Glutamatergic neuron (in vitro differentiated cells): ENCODE measurements at regions not wholly inside any gene's neighbourhood (a gene's known extent, or its start where the extent isn't known, plus 50 kb on each side); places are given as distances from the start of the nearest gene placed in this dataset.
"Not testable (repeated sequence)": the region's sequence is repeated elsewhere in the genome, so short reads cannot be mapped to it uniquely, and the experiment has no call there.

ENCODE experiments used
- DNase-seq: peaks from one replicate; pipeline ENCODE4 v3.0.0; 2022
- H3K27ac Mint-ChIP-seq: one replicate; pipeline ENCODE4 v1.8.0; 2020; ENCODE audit warnings: mild to moderate bottlenecking, mixed read lengths, inconsistent platforms; ENCODE audit not compliant: unreplicated experiment
- H3K27me3 Mint-ChIP-seq: one replicate; pipeline ENCODE4 v1.8.0; 2020; ENCODE audit warnings: mild to moderate bottlenecking, moderate library complexity, mixed read lengths, inconsistent platforms; ENCODE audit not compliant: unreplicated experiment
- H3K36me3 Mint-ChIP-seq: one replicate; pipeline ENCODE4 v1.8.0; 2020; ENCODE audit warnings: mild to moderate bottlenecking, mixed read lengths, inconsistent platforms; ENCODE audit not compliant: unreplicated experiment
- H3K4me1 Mint-ChIP-seq: one replicate; pipeline ENCODE4 v1.8.0; 2020; ENCODE audit warnings: mild to moderate bottlenecking, low read depth, mixed read lengths, inconsistent platforms; ENCODE audit not compliant: unreplicated experiment
- H3K4me3 Mint-ChIP-seq: one replicate; pipeline ENCODE4 v1.8.0; 2020; ENCODE audit warnings: mild to moderate bottlenecking, mixed read lengths, inconsistent platforms; ENCODE audit not compliant: unreplicated experiment
- H3K9me3 Mint-ChIP-seq: one replicate; pipeline ENCODE4 v1.8.0; 2020; ENCODE audit warnings: mild to moderate bottlenecking, moderate library complexity, mixed read lengths, inconsistent platforms; ENCODE audit not compliant: unreplicated experiment
- TF ChIP-seq, protein P1 (sequence below): fragments of 200-600 bp; sonication (generic); IDR thresholded peaks from one replicate; pipeline ENCODE4 v1.5.0; 2021; ENCODE audit not compliant: partially characterized antibody, unreplicated experiment

- Mint-ChIP-seq H3K9me3 (no peaks in the 10 kb centered on the region), H3K36me3 (no peaks in the 10 kb centered on the region), H3K4me1 (peaks cover under 1% of the 10 kb centered on the region), H3K4me3 (peak overlapping the region; percentile 42), H3K27ac (no peak overlapping the region), H3K27me3 (no peaks in the 10 kb centered on the region)
- no peak for DNase-seq
- TF ChIP-seq, protein P1, sequence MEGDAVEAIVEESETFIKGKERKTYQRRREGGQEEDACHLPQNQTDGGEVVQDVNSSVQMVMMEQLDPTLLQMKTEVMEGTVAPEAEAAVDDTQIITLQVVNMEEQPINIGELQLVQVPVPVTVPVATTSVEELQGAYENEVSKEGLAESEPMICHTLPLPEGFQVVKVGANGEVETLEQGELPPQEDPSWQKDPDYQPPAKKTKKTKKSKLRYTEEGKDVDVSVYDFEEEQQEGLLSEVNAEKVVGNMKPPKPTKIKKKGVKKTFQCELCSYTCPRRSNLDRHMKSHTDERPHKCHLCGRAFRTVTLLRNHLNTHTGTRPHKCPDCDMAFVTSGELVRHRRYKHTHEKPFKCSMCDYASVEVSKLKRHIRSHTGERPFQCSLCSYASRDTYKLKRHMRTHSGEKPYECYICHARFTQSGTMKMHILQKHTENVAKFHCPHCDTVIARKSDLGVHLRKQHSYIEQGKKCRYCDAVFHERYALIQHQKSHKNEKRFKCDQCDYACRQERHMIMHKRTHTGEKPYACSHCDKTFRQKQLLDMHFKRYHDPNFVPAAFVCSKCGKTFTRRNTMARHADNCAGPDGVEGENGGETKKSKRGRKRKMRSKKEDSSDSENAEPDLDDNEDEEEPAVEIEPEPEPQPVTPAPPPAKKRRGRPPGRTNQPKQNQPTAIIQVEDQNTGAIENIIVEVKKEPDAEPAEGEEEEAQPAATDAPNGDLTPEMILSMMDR: no peak
These were observed 164.3 kb upstream of the PABPC3 start for GRCh38 chr13:24931450-24932251.

GRCh38 chr13:24933106-24934023, 162.6 kb upstream of the PABPC3 start:
- H3K4me1 Mint-ChIP-seq, H3K4me3 Mint-ChIP-seq, DNase-seq, H3K27me3 Mint-ChIP-seq, H3K9me3 Mint-ChIP-seq, H3K27ac Mint-ChIP-seq, H3K36me3 Mint-ChIP-seq: not testable (repeated sequence)

- not testable (repeated sequence) for DNase-seq, H3K27ac Mint-ChIP-seq, H3K4me3 Mint-ChIP-seq, H3K4me1 Mint-ChIP-seq, H3K36me3 Mint-ChIP-seq, H3K9me3 Mint-ChIP-seq, H3K27me3 Mint-ChIP-seq
These were observed 161.9 kb upstream of the PABPC3 start for GRCh38 chr13:24934024-24934385.

GRCh38 chr13:24938966-24939365, 157.0 kb upstream of the PABPC3 start:
- peaks cover 6% of the 10 kb centered on the region for H3K9me3 Mint-ChIP-seq
- H3K4me1 Mint-ChIP-seq: no peaks in the 10 kb centered on the region
- TF ChIP-seq, protein P1: no peak
- H3K4me3 Mint-ChIP-seq: no peak overlapping the region
- H3K27ac Mint-ChIP-seq: no peak overlapping the region
- peaks cover 12% of the 10 kb centered on the region for H3K36me3 Mint-ChIP-seq
- no peak for DNase-seq
- H3K27me3 Mint-ChIP-seq: no peaks in the 10 kb centered on the region

DNA sequence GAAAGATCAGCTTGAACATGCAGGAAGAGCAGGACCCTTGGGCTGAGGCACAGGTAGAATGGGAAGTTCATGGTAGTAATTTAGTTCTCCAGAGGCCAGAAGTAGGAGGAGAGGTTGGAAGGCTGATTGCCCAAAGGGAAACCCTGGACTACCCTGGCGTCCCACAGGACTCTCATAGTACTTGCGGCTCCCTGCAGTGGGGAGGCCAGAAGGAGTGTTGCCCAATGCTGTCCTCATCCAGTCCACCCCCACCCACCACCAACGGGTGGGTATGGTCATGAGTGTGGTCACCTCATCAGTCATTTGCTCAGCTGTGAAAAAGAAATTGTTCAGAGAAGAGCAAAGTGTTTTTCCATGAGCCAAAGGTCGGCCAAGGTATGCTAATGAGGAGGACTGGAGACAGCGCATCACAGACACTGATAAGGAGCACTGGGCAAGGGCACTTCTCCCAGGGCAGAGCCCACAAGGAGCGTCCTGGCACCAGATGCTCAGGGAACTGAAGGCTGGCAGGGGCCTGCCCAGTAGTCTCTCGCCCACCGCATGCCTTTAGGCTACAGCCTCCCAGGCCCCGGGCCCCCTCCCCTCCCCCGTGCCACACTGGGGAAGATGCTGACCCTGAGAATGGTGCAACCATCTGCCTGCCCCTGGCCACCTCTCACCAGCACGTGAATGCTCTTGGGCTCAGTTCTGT, 154.8 kb upstream of the PABPC3 start:
- peaks cover 18% of the 10 kb centered on the region for H3K36me3 Mint-ChIP-seq
- not testable (repeated sequence) for H3K27ac Mint-ChIP-seq, H3K4me3 Mint-ChIP-seq, H3K27me3 Mint-ChIP-seq, H3K4me1 Mint-ChIP-seq, H3K9me3 Mint-ChIP-seq, DNase-seq

DNA sequence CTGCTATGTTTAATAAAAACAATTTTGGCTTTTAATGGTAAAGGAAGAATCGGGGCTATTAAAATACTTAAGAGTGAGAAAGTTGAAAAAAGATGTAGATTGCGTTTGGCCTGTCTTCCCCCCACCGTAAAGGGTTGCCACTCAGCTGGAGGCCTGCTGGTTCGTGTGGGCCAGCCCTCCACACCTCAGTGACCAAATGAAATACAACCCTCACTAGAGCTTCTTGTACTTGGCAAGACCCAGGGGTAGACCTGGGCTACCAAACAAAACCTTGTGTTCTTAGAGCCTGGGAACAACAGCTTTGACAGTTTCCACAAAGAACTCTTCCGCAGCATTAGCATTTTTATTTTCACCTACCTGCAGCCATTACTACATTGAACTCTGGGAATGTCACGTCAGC, 152.8 kb upstream of the PABPC3 start:
- Mint-ChIP-seq H3K4me1 (no peaks in the 10 kb centered on the region), H3K36me3 (peaks cover 12% of the 10 kb centered on the region)

GRCh38 chr13:24944073-24944472, 151.9 kb upstream of the PABPC3 start:
- not testable (repeated sequence) for H3K27ac Mint-ChIP-seq, DNase-seq, H3K9me3 Mint-ChIP-seq, H3K27me3 Mint-ChIP-seq, H3K4me3 Mint-ChIP-seq, H3K36me3 Mint-ChIP-seq, H3K4me1 Mint-ChIP-seq

More for the DNA sequence above, 152.8 kb upstream of the PABPC3 start:
- peaks cover 2% of the 10 kb centered on the region for H3K27me3 Mint-ChIP-seq
- no peak overlapping the region for H3K4me3 Mint-ChIP-seq
- no peak overlapping the region for H3K27ac Mint-ChIP-seq
- TF ChIP-seq, protein P1: no peak
- H3K9me3 Mint-ChIP-seq: peaks cover 6% of the 10 kb centered on the region
- DNase-seq: no peak

- not testable (repeated sequence) for H3K27me3 Mint-ChIP-seq, DNase-seq, H3K4me3 Mint-ChIP-seq, H3K4me1 Mint-ChIP-seq, H3K9me3 Mint-ChIP-seq, H3K27ac Mint-ChIP-seq, H3K36me3 Mint-ChIP-seq
These were observed 147.0 kb upstream of the PABPC3 start for GRCh38 chr13:24948977-24949376.

- H3K36me3 Mint-ChIP-seq, DNase-seq, H3K4me1 Mint-ChIP-seq, H3K9me3 Mint-ChIP-seq, H3K27me3 Mint-ChIP-seq, H3K4me3 Mint-ChIP-seq, H3K27ac Mint-ChIP-seq: not testable (repeated sequence)
These were observed 145.3 kb upstream of the PABPC3 start for GRCh38 chr13:24950611-24951010.
